ENCODE measurements at regions not wholly inside any gene's neighbourhood (a gene's known extent, or its start where the extent isn't known, plus 50 kb on each side); places are given as distances from the start of the nearest gene placed in this dataset.

DNA sequence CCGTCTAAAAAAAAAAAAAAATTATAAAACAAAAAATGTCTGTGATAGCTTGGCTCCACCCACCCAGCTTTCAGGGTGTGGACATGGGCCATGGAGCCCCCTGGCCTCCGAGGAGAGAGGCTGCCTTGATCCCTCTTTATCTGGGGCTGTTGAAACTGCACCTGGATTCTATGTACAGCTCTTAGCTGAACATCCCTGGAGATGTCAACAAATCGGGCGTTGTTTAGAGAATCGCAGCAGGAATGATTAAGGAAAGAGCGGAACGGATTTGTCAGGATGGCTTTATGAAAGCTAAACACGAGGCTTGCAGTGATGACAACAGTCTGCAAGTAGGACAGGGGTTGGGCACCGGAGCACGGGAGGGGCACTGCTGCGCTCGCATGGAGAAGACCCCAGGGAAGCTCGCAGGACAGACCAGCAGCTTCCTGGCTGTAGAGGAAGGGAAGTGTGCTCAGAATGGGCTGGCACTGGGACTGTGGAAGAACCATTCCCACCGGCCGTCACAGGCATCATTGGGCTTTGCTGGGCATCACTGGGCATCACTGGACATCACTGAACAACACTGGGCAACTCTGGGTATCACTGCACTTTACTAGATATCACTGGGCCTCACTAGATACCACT is 195.8 kb upstream of the FOXF1 start:
- DNase-seq = peak in 1 of 2 donors; percentile 28
- intact Hi-C loops (cut with DNase I; ENCODE audit: low total_unique reads) = no loop called here

DNA sequence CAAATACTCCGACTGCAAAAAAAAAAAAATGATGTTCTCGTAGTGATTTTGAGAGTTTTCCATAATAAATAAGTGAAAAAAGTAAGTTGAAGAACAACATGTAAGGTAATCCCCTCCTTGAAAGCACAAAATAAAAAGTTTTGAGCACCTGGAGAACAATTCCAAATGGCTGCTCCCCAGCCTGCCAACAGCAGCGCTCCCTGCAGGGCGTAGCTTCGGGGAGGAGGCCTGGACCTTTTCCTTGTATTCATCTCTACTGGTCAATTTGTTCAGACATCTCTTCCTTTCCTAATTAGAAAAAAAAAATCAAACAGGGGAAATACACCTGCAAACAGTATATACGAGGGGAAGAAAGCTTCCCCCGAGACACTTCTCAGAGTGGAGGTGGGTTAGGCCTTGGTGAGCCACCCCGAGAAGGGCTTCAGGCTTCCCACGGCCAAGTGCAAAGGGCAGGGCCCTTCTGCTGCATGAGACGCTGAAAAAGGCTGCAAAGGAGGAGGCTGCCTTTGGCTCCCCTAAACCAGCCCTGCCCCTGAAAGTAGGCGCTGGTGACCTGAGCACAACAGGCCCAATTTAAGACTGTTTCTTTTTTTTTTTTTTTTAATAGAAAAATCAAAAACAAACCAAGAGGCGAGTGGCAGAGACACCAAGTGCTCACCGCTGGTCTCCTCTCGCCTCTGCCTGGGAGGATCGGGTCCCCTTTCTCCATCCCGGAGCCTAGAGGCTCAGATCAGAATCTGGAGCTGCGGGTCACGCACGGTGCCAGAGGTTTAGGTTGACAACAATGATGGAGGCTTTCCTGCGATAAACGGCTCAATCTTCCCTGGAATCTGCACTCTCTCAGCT is 193.1 kb upstream of the FOXF1 start:
- Histone ChIP-seq H3K9me3 (no peaks in the 10 kb centered on the region), H3K4me1 (no peaks in the 10 kb centered on the region), H3K36me3 (no peaks in the 10 kb centered on the region), H3K27ac (no peak overlapping the region), H3K4me3 (no peak overlapping the region), H3K27me3 (no peaks in the 10 kb centered on the region)
- intact Hi-C loops (cut with DNase I; ENCODE audit: low total_unique reads) = no loop called here
- WGBS, 5 donors = 80 to 82% (median 81%) methylated on average over 21 of the region's 21 CpGs
- TF ChIP-seq EP300 (IDR thresholded peaks at IDR 0.05) (no peak), POLR2AphosphoS5 (IDR thresholded peaks at IDR 0.05) (no peak), POLR2A (IDR thresholded peaks at IDR 0.05) (no peak)
- TF ChIP-seq, protein P1, sequence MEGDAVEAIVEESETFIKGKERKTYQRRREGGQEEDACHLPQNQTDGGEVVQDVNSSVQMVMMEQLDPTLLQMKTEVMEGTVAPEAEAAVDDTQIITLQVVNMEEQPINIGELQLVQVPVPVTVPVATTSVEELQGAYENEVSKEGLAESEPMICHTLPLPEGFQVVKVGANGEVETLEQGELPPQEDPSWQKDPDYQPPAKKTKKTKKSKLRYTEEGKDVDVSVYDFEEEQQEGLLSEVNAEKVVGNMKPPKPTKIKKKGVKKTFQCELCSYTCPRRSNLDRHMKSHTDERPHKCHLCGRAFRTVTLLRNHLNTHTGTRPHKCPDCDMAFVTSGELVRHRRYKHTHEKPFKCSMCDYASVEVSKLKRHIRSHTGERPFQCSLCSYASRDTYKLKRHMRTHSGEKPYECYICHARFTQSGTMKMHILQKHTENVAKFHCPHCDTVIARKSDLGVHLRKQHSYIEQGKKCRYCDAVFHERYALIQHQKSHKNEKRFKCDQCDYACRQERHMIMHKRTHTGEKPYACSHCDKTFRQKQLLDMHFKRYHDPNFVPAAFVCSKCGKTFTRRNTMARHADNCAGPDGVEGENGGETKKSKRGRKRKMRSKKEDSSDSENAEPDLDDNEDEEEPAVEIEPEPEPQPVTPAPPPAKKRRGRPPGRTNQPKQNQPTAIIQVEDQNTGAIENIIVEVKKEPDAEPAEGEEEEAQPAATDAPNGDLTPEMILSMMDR (IDR thresholded peaks at IDR 0.05) = no peak
- DNase-seq = no peak

More for the DNA sequence above, 195.8 kb upstream of the FOXF1 start:
- Histone ChIP-seq H3K4me1 (no peaks in the 10 kb centered on the region), H3K27ac (peak overlapping the region in 3 of 5 donors; percentile 14 to 56 (median 24)), H3K36me3 (no peaks in the 10 kb centered on the region), H3K9me3 (no peaks in the 10 kb centered on the region), H3K4me3 (no peak overlapping the region), H3K27me3 (no peaks in the 10 kb centered on the region)
- WGBS, 5 donors = 43 to 61% (median 57%) methylated on average over 15 of the region's 15 CpGs
- no peak for TF ChIP-seq POLR2A (IDR thresholded peaks at IDR 0.05)
- peak in 1 of 3 donors; percentile 36 for TF ChIP-seq POLR2AphosphoS5 (IDR thresholded peaks at IDR 0.05)

DNA sequence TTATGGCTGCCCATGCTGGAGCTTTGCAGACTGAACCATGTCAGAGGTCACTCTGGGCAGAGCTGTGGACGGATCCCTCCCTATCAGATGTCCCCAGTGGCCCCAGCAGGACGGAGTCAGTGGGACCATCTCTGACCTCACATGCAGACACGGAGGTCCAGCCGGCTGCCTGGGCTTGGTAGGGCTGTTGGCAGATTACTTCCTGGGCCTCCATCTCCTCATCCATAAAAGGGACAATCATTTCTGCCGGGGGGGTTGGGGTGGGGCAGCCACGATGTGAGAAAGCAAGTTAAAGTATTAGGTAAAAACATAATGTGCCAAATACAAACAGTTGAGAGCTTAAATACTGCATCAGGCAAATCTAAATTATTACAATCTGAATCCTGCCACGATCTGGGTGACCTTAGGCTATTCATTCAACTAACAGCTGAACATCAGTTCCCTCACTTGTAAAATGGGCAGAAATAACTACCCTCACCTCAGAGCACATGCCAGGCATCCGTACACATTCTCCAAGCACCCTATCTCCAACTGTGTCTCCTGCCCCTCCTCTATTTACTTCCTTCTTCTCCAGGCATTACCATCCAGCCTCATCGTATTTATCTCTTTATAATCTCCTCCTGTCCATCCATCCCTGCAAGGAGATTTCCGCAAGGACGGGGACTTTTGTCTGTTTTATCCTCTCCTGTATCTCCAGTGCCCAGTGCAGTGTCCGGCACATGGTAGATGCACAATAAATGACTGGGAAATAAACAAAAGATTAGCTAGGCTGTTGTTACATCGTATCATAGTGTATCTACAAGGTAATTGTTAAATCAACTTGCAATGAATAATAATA is 192.3 kb upstream of the FOXF1 start:
- no peak for TF ChIP-seq POLR2A (IDR thresholded peaks at IDR 0.05)
- TF ChIP-seq, protein P1 (IDR thresholded peaks at IDR 0.05) = no peak
- no peak for TF ChIP-seq POLR2AphosphoS5 (IDR thresholded peaks at IDR 0.05)
- TF ChIP-seq EP300 (IDR thresholded peaks at IDR 0.05) = no peak
- no peaks in the 10 kb centered on the region for H3K36me3 ChIP-seq
- intact Hi-C loops (cut with DNase I; ENCODE audit: low total_unique reads) = no loop called here
- H3K4me1 ChIP-seq = no peaks in the 10 kb centered on the region
- WGBS, 5 donors = 55 to 68% (median 64%) methylated on average over 13 of the region's 13 CpGs
- H3K9me3 ChIP-seq = no peaks in the 10 kb centered on the region
- H3K27me3 ChIP-seq = no peaks in the 10 kb centered on the region
- no peak overlapping the region for H3K27ac ChIP-seq
- H3K4me3 ChIP-seq = no peak overlapping the region
- DNase-seq = no peak

DNA sequence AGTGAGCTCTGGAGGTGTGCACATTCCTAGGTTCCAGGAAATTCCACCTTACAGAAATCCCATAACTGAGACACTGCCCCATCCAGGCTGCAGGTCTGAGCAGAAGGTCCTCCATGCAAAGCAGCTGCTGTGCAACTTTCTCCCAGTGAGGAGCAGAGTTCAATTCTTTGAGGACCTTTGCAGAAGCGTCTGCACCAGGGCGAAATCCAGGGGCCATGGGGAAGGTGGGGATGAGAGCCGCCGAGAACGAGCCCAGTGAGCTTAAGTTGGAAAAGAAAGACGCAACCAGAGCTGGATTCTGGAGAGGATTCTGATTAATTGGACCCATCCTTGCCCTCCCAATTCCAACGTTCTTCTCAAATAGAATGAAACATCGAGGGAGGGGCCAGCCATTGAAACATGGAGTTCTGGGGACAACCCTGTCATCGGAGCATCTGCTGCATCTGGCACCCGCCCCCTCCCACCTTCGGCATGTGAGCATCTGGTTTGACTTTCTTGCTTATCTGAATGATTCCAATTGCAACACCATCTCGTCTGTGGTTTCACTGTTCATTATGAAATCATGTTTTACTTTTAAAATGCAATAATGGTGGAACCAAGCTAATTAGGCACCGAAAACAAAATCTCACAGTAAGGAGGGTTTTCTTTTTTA is 190.6 kb upstream of the FOXF1 start:
- Histone ChIP-seq H3K27me3 (peaks cover 0 to 8% (median 0%) of the 10 kb centered on the region in 3 donors), H3K4me1 (no peaks in the 10 kb centered on the region), H3K9me3 (peaks cover 0 to 5% (median 0%) of the 10 kb centered on the region in 4 donors), H3K27ac (no peak overlapping the region), H3K36me3 (no peaks in the 10 kb centered on the region), H3K4me3 (no peak overlapping the region)
- intact Hi-C loops (cut with DNase I; ENCODE audit: low total_unique reads) = no loop called here
- TF ChIP-seq POLR2A (IDR thresholded peaks at IDR 0.05) (no peak), POLR2AphosphoS5 (IDR thresholded peaks at IDR 0.05) (no peak), EP300 (IDR thresholded peaks at IDR 0.05) (no peak)
- TF ChIP-seq, protein P1 (IDR thresholded peaks at IDR 0.05) = no peak
- no peak for DNase-seq
- 65 to 75% (median 74%) methylated on average over 13 of the region's 13 CpGs for WGBS, 5 donors
